ENCODE measurements at regions not wholly inside any gene's neighbourhood (a gene's known extent, or its start where the extent isn't known, plus 50 kb on each side); places are given as distances from the start of the nearest gene placed in this dataset.
"Not testable (repeated sequence)": the region's sequence is repeated elsewhere in the genome, so short reads cannot be mapped to it uniquely, and the experiment has no call there.

DNA sequence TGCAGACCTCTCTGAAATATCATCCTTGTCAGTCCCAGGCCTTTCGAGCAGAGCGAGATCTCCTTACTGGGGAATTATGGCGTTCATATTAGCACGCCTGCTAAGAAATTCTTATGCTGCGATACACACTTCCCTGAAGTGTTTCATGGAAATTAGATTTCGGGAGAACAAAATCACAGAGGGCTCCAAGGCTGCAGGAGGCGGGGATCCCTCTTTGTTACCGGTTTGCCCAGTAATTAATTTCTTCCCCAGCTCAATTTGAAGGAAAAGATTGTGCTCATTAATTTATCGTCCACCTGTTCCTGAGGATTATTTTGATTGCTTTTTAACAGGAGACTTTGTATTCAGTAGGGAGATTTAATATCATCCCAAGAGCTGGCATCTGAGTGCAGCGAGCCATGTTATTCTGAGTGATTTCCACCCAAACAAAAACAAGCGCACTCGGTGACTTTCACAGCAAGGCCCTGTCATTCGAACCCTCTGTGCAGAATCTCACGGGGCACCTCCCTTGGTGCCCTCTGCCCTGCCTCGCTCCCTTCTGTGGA lies 202.3 kb upstream of the GALNT2 start:
- Histone ChIP-seq H3K4me3 (replicated peaks; ENCODE audit: low read depth, low read length) (no peak overlapping the region), H3K27me3 (replicated peaks; ENCODE audit: control insufficient read depth, insufficient read depth, low read length) (no peaks in the 10 kb centered on the region; the same call in 1 of the 2 replicates), H3K36me3 (ENCODE audit: control insufficient read depth, insufficient read depth, low read length) (no peaks in the 10 kb centered on the region)
- DNase-seq (ENCODE audit: extremely low read depth, insufficient read length) = no peak
- TF ChIP-seq, protein P1, sequence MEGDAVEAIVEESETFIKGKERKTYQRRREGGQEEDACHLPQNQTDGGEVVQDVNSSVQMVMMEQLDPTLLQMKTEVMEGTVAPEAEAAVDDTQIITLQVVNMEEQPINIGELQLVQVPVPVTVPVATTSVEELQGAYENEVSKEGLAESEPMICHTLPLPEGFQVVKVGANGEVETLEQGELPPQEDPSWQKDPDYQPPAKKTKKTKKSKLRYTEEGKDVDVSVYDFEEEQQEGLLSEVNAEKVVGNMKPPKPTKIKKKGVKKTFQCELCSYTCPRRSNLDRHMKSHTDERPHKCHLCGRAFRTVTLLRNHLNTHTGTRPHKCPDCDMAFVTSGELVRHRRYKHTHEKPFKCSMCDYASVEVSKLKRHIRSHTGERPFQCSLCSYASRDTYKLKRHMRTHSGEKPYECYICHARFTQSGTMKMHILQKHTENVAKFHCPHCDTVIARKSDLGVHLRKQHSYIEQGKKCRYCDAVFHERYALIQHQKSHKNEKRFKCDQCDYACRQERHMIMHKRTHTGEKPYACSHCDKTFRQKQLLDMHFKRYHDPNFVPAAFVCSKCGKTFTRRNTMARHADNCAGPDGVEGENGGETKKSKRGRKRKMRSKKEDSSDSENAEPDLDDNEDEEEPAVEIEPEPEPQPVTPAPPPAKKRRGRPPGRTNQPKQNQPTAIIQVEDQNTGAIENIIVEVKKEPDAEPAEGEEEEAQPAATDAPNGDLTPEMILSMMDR (IDR thresholded peaks at IDR 0.05; ENCODE audit: insufficient read depth, low read length, poor library complexity, severe bottlenecking) = no peak

DNA sequence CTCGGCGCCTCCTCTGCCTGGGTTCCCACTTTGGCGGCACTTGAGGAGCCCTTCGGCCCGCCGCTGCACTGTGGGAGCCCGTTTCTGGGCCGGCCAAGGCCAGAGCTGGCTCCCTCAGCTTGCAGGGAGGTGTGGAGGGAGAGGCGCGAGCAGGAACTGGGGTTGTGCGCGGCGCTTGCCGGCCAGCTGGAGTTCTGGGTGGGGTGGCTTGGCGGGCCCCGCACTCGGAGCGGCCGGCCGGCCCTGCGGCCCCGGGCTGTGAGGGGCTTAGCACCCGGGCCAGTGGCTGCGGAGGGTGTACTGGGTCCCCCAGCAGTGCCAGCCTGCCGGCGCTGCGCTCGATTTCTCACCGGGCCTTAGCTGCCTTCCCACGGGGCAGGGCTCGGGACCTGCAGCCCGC lies 201.7 kb upstream of the GALNT2 start:
- DNase-seq (ENCODE audit: extremely low read depth, insufficient read length); H3K4me3 ChIP-seq (replicated peaks; ENCODE audit: low read depth, low read length); H3K27me3 ChIP-seq (replicated peaks; ENCODE audit: control insufficient read depth, insufficient read depth, low read length); H3K36me3 ChIP-seq (ENCODE audit: control insufficient read depth, insufficient read depth, low read length): not testable (repeated sequence)

DNA sequence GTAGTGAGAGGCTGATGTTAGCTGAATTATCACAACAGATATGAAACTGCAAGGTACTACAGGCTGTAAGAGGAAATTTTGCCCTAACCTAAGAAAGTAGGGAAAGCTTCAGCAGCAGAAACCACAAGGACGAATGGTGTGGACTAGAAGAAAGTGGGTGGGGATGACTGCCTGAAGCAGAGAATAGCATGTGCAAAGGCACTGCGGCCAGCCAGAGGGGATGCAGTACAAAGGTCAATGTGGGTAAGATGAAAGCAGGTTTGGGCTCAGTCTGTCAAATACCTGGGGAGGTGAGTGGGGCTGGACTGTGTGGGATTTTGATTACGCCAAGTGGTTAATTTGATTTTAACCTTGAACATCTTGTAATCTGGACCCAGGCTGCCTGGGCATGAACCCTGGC lies 199.3 kb upstream of the GALNT2 start:
- DNase-seq (ENCODE audit: extremely low read depth, insufficient read length) = no peak
- H3K36me3 ChIP-seq (ENCODE audit: control insufficient read depth, insufficient read depth, low read length) = no peaks in the 10 kb centered on the region
- no peaks in the 10 kb centered on the region; the same call in 1 of the 2 replicates for H3K27me3 ChIP-seq (replicated peaks; ENCODE audit: control insufficient read depth, insufficient read depth, low read length)
- no peak overlapping the region for H3K4me3 ChIP-seq (replicated peaks; ENCODE audit: low read depth, low read length)
- TF ChIP-seq, protein P1 (IDR thresholded peaks at IDR 0.05; ENCODE audit: insufficient read depth, low read length, poor library complexity, severe bottlenecking) = no peak

DNA sequence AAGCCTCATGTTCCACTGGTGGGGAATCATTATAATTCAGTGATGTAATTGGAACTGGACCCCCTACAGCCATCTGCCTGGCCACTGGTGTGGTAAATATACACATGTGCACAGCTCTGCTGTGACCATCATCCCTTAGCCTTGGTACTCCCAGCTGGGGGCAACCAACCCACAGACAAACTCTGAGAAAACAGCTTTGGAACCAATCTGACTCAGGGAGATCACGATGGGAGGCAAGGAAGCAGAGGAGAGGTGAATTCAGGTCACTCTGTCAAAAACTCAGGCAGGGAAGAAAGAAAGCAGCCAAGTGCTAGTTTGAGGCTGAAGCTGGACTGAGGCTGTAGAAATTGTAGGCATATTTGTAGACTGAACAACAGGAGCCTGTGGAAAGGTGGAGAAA lies 197.8 kb upstream of the GALNT2 start:
- H3K27me3 ChIP-seq (replicated peaks; ENCODE audit: control insufficient read depth, insufficient read depth, low read length) = no peaks in the 10 kb centered on the region; the same call in 1 of the 2 replicates
- no peak overlapping the region for H3K4me3 ChIP-seq (replicated peaks; ENCODE audit: low read depth, low read length)
- no peak for DNase-seq (ENCODE audit: extremely low read depth, insufficient read length)
- TF ChIP-seq, protein P1 (IDR thresholded peaks at IDR 0.05; ENCODE audit: insufficient read depth, low read length, poor library complexity, severe bottlenecking) = no peak
- no peaks in the 10 kb centered on the region for H3K36me3 ChIP-seq (ENCODE audit: control insufficient read depth, insufficient read depth, low read length)

DNA sequence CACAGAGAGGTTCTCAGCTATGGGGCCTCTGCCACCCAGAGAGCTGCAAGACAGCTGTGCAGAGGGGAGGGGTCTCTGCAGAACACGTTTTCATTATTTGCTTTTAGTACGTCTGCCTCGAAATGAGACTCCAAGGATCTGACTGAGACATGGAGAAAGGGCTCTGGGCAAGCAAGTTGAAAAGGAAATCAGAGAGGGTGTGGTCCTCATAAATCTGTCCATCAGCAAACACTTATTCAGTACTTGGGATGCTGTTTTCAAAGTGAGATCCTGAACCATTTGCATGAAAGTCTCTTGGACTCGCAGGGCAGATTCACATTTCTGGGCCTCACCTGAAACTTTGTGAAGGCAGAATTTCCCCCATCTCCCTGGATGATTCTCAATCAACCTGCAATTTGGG lies 197.4 kb upstream of the GALNT2 start:
- no peaks in the 10 kb centered on the region for H3K36me3 ChIP-seq (ENCODE audit: control insufficient read depth, insufficient read depth, low read length)
- no peaks in the 10 kb centered on the region; the same call in 1 of the 2 replicates for H3K27me3 ChIP-seq (replicated peaks; ENCODE audit: control insufficient read depth, insufficient read depth, low read length)
- DNase-seq (ENCODE audit: extremely low read depth, insufficient read length) = no peak
- TF ChIP-seq, protein P1 (IDR thresholded peaks at IDR 0.05; ENCODE audit: insufficient read depth, low read length, poor library complexity, severe bottlenecking) = no peak
- no peak overlapping the region for H3K4me3 ChIP-seq (replicated peaks; ENCODE audit: low read depth, low read length)

DNA sequence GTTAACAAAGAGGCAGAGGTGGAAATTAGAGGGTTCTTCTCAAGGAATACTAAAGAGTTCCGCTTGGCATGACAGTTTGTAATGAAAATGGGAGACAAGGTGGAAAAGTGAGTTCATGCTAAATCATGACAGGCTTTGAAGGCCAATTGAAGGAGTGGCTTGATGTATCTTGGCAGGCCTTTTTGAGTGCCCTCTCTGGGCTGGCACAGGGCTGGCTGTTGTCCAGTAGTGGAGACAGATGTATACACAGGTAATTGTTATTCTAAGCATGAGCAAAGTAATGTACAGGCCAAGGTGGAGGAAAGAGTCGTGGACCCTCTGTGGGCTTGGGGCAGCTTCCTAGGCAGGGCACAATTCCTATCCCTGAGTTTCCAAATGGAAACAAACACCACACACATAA lies 196.7 kb upstream of the GALNT2 start:
- DNase-seq (ENCODE audit: extremely low read depth, insufficient read length) = no peak
- H3K27me3 ChIP-seq (replicated peaks; ENCODE audit: control insufficient read depth, insufficient read depth, low read length) = no peaks in the 10 kb centered on the region; the same call in 1 of the 2 replicates
- no peak overlapping the region for H3K4me3 ChIP-seq (replicated peaks; ENCODE audit: low read depth, low read length)
- H3K36me3 ChIP-seq (ENCODE audit: control insufficient read depth, insufficient read depth, low read length) = no peaks in the 10 kb centered on the region
- TF ChIP-seq, protein P1 (IDR thresholded peaks at IDR 0.05; ENCODE audit: insufficient read depth, low read length, poor library complexity, severe bottlenecking) = no peak

All from GM06990 (cell line).